BLaER1 (cell line): ENCODE measurements at regions not wholly inside any gene's neighbourhood (a gene's known extent, or its start where the extent isn't known, plus 50 kb on each side); places are given as distances from the start of the nearest gene placed in this dataset.

Experiments used
- H3K27ac ChIP-seq: shearing (Covaris generic); formaldehyde crosslinking; 2 replicates; pipeline ENCODE4 v1.8.1; 2022
- H3K27me3 ChIP-seq: shearing (Covaris generic); formaldehyde crosslinking; 2 replicates; pipeline ENCODE4 v1.8.1; 2022
- H3K36me3 ChIP-seq: shearing (Covaris generic); formaldehyde crosslinking; 2 replicates; pipeline ENCODE4 v1.8.1; 2022
- H3K4me1 ChIP-seq: shearing (Covaris generic); formaldehyde crosslinking; 2 replicates; pipeline ENCODE4 v1.8.1; 2022
- H3K4me2 ChIP-seq: shearing (Covaris generic); formaldehyde crosslinking; 2 replicates; pipeline ENCODE4 v1.8.1; 2022
- H3K4me3 ChIP-seq: shearing (Covaris generic); formaldehyde crosslinking; 2 replicates; pipeline ENCODE4 v1.8.1; 2022
- H3K9ac ChIP-seq: shearing (Covaris generic); formaldehyde crosslinking; 2 replicates; pipeline ENCODE4 v1.8.1; 2022
- H3K9me3 ChIP-seq: shearing (Covaris generic); formaldehyde crosslinking; 2 replicates; pipeline ENCODE4 v1.8.1; 2022
- H4K20me1 ChIP-seq: shearing (Covaris generic); formaldehyde crosslinking; 2 replicates; pipeline ENCODE4 v1.8.1; 2022
- Cebpa-rat ChIP-seq: shearing (Covaris generic); IDR thresholded peaks from 2 replicates; pipeline ENCODE4 v1.8.1; 2022

DNA sequence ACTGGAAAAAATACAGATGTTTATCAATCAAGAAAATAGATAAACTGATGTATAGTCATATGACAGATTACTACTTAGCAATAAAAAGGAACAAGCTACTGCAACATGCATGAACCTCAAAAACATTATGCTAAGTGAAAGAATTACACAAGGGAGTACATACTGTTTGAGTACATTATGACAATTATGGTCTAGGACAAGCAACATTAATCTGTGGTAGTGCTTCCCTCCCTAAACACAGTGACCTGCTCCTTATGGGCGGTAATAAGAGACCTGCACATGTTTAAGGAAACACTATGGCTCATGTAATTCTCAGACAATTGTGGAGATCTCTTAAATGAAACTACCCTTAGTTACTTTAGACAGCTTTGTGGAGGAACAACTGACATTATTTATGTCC is 421.2 kb upstream of the FBXO33 start:
- no peaks in the 10 kb centered on the region for H4K20me1 ChIP-seq
- no peaks in the 10 kb centered on the region for H3K27me3 ChIP-seq
- no peaks in the 10 kb centered on the region for H3K4me1 ChIP-seq
- TF ChIP-seq Cebpa-rat, result no peak
- H3K27ac ChIP-seq, result no peak overlapping the region
- H3K4me2 ChIP-seq, result no peak overlapping the region
- H3K36me3 ChIP-seq, result no peaks in the 10 kb centered on the region
- H3K4me3 ChIP-seq, result no peak overlapping the region
- H3K9me3 ChIP-seq, result no peaks in the 10 kb centered on the region
- H3K9ac ChIP-seq, result no peak overlapping the region

DNA sequence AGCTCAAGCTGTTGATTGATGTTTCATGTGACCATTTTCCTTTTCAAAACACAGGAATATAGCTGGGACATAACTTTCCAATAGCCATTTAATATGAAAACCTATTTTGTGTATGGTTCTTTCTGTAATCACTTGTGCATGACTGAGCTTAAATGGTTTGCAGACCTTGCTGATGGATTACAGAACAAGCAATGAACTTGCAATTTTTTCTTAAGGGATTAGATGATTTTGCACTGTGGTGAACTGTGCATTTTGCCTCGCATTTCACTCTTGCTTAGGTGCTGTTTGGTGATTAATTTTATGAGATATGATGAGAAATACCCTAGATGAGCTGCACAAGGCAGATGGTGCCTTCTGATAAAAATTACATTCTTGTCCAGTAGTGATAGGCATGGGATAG is 419.0 kb upstream of the FBXO33 start:
- H3K4me2 ChIP-seq, result no peak overlapping the region
- no peaks in the 10 kb centered on the region for H3K36me3 ChIP-seq
- H3K27me3 ChIP-seq, result no peaks in the 10 kb centered on the region
- TF ChIP-seq Cebpa-rat, result no peak
- no peak overlapping the region for H3K9ac ChIP-seq
- H3K4me1 ChIP-seq, result no peaks in the 10 kb centered on the region
- no peak overlapping the region for H3K27ac ChIP-seq
- H3K4me3 ChIP-seq, result no peak overlapping the region
- no peaks in the 10 kb centered on the region for H3K9me3 ChIP-seq
- no peaks in the 10 kb centered on the region for H4K20me1 ChIP-seq

DNA sequence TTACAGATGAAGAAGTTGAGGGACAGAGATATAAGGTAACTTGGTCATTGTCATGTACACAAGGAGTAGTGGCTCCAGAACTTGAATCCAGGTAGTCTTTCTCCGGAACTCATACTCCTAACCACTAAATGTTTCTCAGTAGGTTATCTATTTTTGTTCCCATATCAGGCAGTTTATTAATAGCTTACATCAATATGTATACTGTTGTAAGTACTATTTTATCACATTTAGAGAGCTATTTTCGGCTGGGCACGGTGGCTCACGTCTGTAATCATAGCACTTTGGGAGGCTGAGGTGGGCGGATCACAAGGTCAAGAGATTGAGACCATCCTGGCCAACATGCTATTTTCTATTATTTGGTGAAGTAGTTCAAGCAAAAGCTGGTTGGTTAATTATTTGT is 415.6 kb upstream of the FBXO33 start:
- Histone ChIP-seq H3K27ac (no peak overlapping the region), H3K9ac (no peak overlapping the region), H4K20me1 (no peaks in the 10 kb centered on the region), H3K4me3 (no peak overlapping the region), H3K27me3 (no peaks in the 10 kb centered on the region), H3K4me2 (no peak overlapping the region), H3K36me3 (no peaks in the 10 kb centered on the region), H3K4me1 (no peaks in the 10 kb centered on the region), H3K9me3 (no peaks in the 10 kb centered on the region)
- TF ChIP-seq Cebpa-rat, result no peak

DNA sequence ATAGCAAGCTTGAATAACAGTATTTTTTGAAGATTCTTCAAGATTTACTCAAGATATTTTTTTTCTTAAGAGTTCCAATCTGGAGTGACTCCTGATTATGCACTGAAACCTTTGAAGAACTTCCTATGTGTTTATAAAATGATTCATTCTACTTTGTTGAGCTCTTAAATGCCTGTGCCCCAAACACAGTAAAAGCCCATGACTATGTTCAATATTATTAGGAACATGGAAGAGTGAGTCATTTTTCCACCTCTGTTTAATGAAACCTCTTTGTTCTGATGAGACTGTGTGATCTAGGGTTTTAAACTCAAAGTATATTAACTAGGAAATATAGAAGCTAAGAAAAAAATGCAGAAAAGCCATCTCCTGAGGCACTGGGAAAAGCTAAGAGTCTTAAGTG is 415.0 kb upstream of the FBXO33 start:
- H3K36me3 ChIP-seq, result no peaks in the 10 kb centered on the region
- no peak for TF ChIP-seq Cebpa-rat
- no peak overlapping the region for H3K9ac ChIP-seq
- H3K27ac ChIP-seq, result no peak overlapping the region
- H3K4me2 ChIP-seq, result no peak overlapping the region
- H3K27me3 ChIP-seq, result no peaks in the 10 kb centered on the region
- no peaks in the 10 kb centered on the region for H3K4me1 ChIP-seq
- H4K20me1 ChIP-seq, result no peaks in the 10 kb centered on the region
- H3K4me3 ChIP-seq, result no peak overlapping the region
- H3K9me3 ChIP-seq, result no peaks in the 10 kb centered on the region

DNA sequence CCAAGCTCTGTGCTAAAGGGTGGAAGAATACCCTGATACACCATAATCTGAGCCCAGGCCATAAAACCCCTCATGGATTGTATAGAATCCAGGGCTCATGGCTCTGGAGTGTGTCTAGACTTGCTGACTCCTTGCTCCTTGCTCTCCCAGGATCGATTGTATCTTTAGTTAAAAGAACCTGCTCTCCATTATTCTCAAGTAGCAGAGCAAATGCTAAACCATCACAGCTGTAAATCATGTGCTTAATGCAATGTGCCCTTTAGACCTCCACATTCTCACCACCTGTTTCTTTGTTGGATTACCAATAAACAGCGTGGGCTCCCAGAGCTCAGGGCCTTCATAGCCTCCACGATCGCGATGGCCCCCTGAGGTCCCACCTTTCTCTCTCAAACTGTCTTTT is 411.6 kb upstream of the FBXO33 start:
- H3K9me3 ChIP-seq, result no peaks in the 10 kb centered on the region
- no peaks in the 10 kb centered on the region for H3K4me1 ChIP-seq
- H3K27ac ChIP-seq, result no peak overlapping the region
- H3K36me3 ChIP-seq, result no peaks in the 10 kb centered on the region
- no peak for TF ChIP-seq Cebpa-rat
- no peak overlapping the region for H3K9ac ChIP-seq
- no peak overlapping the region for H3K4me3 ChIP-seq
- no peaks in the 10 kb centered on the region for H3K27me3 ChIP-seq
- no peak overlapping the region for H3K4me2 ChIP-seq
- no peaks in the 10 kb centered on the region for H4K20me1 ChIP-seq

DNA sequence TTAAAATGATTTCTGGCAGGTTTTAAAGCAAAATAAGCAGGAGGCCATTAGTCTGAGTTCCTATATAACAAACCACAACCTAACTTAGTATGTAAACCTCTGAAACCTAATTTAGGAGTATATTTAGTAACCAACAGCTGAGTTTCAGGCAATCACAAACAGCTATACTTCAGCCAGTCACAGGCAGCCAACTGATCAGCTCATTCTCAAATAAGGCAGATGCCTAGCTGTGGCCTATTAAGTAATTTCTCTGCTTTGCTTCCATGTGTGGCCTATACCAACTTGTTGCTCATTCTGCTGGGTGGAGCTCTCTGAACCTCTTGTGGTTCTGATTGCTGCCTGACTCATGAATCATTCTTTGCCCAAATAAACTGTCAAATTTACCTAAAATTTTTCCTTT is 408.9 kb upstream of the FBXO33 start:
- H3K9me3 ChIP-seq, result no peaks in the 10 kb centered on the region
- no peak overlapping the region for H3K4me2 ChIP-seq
- no peaks in the 10 kb centered on the region for H3K4me1 ChIP-seq
- H4K20me1 ChIP-seq, result no peaks in the 10 kb centered on the region
- no peak overlapping the region for H3K4me3 ChIP-seq
- no peaks in the 10 kb centered on the region for H3K27me3 ChIP-seq
- no peak overlapping the region for H3K27ac ChIP-seq
- no peak overlapping the region for H3K9ac ChIP-seq
- TF ChIP-seq Cebpa-rat, result no peak
- no peaks in the 10 kb centered on the region for H3K36me3 ChIP-seq

DNA sequence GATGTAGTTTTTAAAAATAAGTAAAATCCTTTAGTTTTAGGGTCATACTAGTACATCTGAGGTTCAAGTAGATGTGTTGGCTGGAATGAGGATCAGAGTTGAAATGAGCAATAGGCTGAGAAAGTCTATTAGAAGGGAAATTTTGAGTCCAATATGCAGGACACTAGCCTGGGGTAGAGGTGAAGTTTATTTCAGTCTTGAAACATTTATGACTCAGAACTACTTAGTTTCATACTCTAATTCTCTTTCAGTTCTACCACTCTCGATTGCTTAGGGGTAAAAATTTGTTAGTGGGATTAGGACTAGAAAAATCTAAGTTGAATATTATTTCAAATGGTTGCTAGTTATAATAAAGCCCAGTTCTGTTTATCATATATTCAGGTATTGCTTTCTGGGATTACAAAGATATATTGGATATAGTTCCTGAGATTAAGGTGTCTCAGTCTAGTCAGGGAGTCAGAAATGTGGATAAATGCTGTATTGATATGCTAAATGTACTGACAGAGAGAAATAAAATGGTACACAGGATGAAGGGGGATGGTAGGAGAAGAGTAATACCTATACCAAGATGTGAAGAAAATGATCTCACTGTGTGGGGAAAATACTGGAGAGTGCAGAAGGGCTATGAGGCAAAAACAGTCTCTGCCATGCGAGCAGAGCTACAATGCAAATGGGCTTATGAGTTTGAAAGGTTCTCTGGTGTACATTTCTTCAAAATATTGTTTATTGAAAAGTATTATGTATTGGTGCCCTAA is 395.8 kb upstream of the FBXO33 start:
- no peak for TF ChIP-seq Cebpa-rat
- Histone ChIP-seq H3K9me3 (no peaks in the 10 kb centered on the region), H3K27ac (no peak overlapping the region), H4K20me1 (no peaks in the 10 kb centered on the region), H3K4me3 (no peak overlapping the region), H3K27me3 (no peaks in the 10 kb centered on the region), H3K4me1 (no peaks in the 10 kb centered on the region), H3K9ac (no peak overlapping the region), H3K4me2 (no peak overlapping the region), H3K36me3 (no peaks in the 10 kb centered on the region)

DNA sequence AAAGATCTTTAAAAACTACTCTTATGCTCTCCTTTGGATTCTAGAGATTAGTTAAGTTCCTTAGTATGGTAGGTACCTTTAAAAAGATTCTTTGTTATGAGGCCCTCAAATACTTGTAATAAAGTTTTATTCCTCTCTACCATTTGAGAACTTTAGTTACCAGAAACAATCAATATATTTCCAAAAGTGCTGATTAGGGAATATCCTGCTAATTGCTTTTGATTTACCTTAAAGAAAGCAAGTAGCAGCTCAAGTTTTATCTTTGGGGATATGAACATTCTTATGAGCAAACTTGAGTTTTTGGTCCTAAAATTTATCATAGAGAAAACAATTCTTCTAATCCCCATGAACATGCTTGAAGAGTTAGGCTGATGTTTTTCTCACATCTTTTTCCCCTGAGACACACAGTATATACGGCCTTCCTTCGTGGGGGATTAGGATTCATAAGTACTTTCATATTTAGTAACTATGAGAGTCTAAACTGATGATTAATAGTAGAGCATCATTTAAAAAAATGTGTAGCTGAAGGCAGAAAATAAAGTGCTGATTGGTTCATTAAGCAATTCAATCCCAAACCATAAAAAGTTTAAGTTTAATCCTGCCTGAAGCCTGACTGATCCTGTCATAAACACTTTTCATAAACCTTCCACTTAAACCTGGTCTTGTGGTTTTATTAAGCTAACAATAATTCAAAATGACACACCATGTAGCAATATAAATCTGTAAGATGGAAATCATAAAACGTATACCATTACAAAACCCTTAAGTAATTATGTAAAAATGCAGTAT is 380.5 kb upstream of the FBXO33 start:
- H3K4me1 ChIP-seq, result no peaks in the 10 kb centered on the region

DNA sequence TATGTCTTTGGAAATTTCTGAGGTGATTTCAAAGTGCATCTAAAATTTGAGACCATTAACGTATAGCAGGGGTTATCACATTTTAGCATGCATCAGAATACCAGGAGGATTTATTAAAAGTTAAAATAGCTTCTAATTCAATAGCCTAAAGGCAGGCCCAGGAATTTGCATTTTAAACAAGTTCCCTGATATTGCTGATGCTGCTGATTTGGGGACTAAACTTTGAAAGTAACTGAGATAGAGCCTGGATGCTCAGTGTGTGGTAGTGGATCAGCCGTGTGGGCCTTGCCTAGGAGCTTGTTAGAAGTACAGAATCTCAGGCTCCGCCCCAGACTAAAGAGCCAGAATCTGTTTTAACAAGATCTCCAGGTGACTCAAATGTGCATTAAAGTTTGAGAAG is 375.0 kb upstream of the FBXO33 start:
- Histone ChIP-seq H4K20me1 (no peaks in the 10 kb centered on the region), H3K27ac (no peak overlapping the region), H3K27me3 (no peaks in the 10 kb centered on the region), H3K4me1 (no peaks in the 10 kb centered on the region), H3K4me2 (no peak overlapping the region), H3K4me3 (no peak overlapping the region), H3K9ac (no peak overlapping the region), H3K36me3 (no peaks in the 10 kb centered on the region), H3K9me3 (peaks cover 7% of the 10 kb centered on the region; the same call in 1 of the 2 replicates)
- no peak for TF ChIP-seq Cebpa-rat

More for the DNA sequence above, 380.5 kb upstream of the FBXO33 start:
- no peaks in the 10 kb centered on the region for H3K36me3 ChIP-seq
- TF ChIP-seq Cebpa-rat, result no peak
- no peak overlapping the region for H3K4me3 ChIP-seq
- no peak overlapping the region for H3K9ac ChIP-seq
- H3K9me3 ChIP-seq, result peaks cover 2% of the 10 kb centered on the region; the same call in 1 of the 2 replicates
- no peak overlapping the region for H3K4me2 ChIP-seq
- no peaks in the 10 kb centered on the region for H3K27me3 ChIP-seq
- no peaks in the 10 kb centered on the region for H4K20me1 ChIP-seq
- H3K27ac ChIP-seq, result no peak overlapping the region

DNA sequence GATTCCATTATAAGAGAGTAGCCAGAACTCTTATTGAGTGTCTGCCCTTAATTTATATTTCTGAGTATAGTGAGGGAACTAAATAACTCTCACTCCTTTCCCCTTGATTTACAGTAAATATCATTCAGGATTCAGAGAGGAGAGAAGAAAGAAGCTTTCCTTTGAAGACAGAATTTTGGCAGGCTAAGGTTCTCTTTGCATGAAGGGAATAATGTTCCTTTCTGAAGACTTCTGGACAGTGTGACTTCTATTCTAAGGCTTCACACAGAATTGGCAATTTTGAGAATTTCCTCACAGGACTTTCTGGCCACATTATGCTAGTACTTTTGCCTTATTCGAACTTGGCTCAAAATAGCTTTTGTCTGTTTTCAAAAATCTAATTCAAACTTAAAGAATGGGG is 352.2 kb upstream of the FBXO33 start:
- no peaks in the 10 kb centered on the region for H3K4me1 ChIP-seq
- TF ChIP-seq Cebpa-rat, result no peak
- no peaks in the 10 kb centered on the region for H3K36me3 ChIP-seq
- no peak overlapping the region for H3K9ac ChIP-seq
- H3K9me3 ChIP-seq, result no peaks in the 10 kb centered on the region
- no peaks in the 10 kb centered on the region for H3K27me3 ChIP-seq
- no peak overlapping the region for H3K27ac ChIP-seq
- H4K20me1 ChIP-seq, result no peaks in the 10 kb centered on the region
- H3K4me3 ChIP-seq, result no peak overlapping the region
- no peak overlapping the region for H3K4me2 ChIP-seq
